Cardiac muscle cell (in vitro differentiated cells and primary cell): ENCODE measurements at regions not wholly inside any gene's neighbourhood (a gene's known extent, or its start where the extent isn't known, plus 50 kb on each side); places are given as distances from the start of the nearest gene placed in this dataset.

Experiments
- DNase-seq, 2 donors: peaks; one replicate each; pipeline versions ENCODE4 v3.0.0 to v3.0.0-alpha.2; 2010 to 2017; ENCODE audit warnings: low read depth in 1 of 2, low spot score in 1 of 2
- H3K27ac ChIP-seq: fragments of 200-600 bp; sonication (generic); 2 replicates; pipeline ENCODE4 v1.5.1; 2016
- H3K27me3 ChIP-seq: fragments of 200-600 bp; sonication (generic); 2 replicates; pipeline ENCODE4 v1.6.0; 2016; ENCODE audit warnings: control low read depth
- H3K36me3 ChIP-seq: fragments of 200-600 bp; sonication (generic); 2 replicates; pipeline ENCODE4 v1.5.1; 2016; ENCODE audit warnings: control low read depth
- H3K4me1 ChIP-seq: fragments of 200-600 bp; sonication (generic); 2 replicates; pipeline ENCODE4 v1.8.1; 2017; ENCODE audit warnings: low read depth, mild to moderate bottlenecking, mixed run types
- H3K4me3 ChIP-seq: fragments of 200-600 bp; sonication (generic); 2 replicates; pipeline ENCODE4 v1.5.1; 2016; ENCODE audit warnings: mild to moderate bottlenecking
- H3K9me3 ChIP-seq: fragments of 200-600 bp; sonication (generic); 2 replicates; pipeline ENCODE4 v1.5.1; 2017; ENCODE audit warnings: low read depth, mild to moderate bottlenecking, control low read depth
- CTCF ChIP-seq: IDR thresholded peaks from 2 replicates; pipeline ENCODE4 v1.5.1; 2012; ENCODE audit warnings: low read depth, mild to moderate bottlenecking, low read length

- Histone ChIP-seq H3K4me1 (no peaks in the 10 kb centered on the region), H3K36me3 (no peaks in the 10 kb centered on the region), H3K27me3 (no peaks in the 10 kb centered on the region), H3K9me3 (no peaks in the 10 kb centered on the region), H3K27ac (no peak overlapping the region), H3K4me3 (no peak overlapping the region)
- no peak for TF ChIP-seq CTCF
- no peak for DNase-seq
These were observed 474.4 kb upstream of the NR5A2 start for GRCh38 chr1:199553104-199553503.

GRCh38 chr1:199561334-199561733, 466.2 kb upstream of the NR5A2 start:
- H3K9me3 ChIP-seq: no peaks in the 10 kb centered on the region
- TF ChIP-seq CTCF: no peak
- no peaks in the 10 kb centered on the region for H3K4me1 ChIP-seq
- no peak for DNase-seq
- no peaks in the 10 kb centered on the region for H3K27me3 ChIP-seq
- no peaks in the 10 kb centered on the region for H3K36me3 ChIP-seq
- H3K27ac ChIP-seq: no peak overlapping the region
- H3K4me3 ChIP-seq: no peak overlapping the region

- no peaks in the 10 kb centered on the region for H3K27me3 ChIP-seq
- H3K9me3 ChIP-seq: no peaks in the 10 kb centered on the region
- H3K4me1 ChIP-seq: no peaks in the 10 kb centered on the region
- no peak overlapping the region for H3K4me3 ChIP-seq
- no peak for TF ChIP-seq CTCF
- DNase-seq: no peak
- no peaks in the 10 kb centered on the region for H3K36me3 ChIP-seq
- no peak overlapping the region for H3K27ac ChIP-seq
These were observed 454.5 kb upstream of the NR5A2 start for GRCh38 chr1:199573047-199573446.

- no peaks in the 10 kb centered on the region for H3K9me3 ChIP-seq
- TF ChIP-seq CTCF: no peak
- H3K4me3 ChIP-seq: no peak overlapping the region
- H3K27ac ChIP-seq: no peak overlapping the region
- no peak for DNase-seq
- H3K27me3 ChIP-seq: no peaks in the 10 kb centered on the region
- no peaks in the 10 kb centered on the region for H3K4me1 ChIP-seq
- no peaks in the 10 kb centered on the region for H3K36me3 ChIP-seq
These were observed 452.6 kb upstream of the NR5A2 start for GRCh38 chr1:199574950-199575349.

GRCh38 chr1:199580300-199580699, 447.2 kb upstream of the NR5A2 start:
- TF ChIP-seq CTCF: no peak
- H3K27me3 ChIP-seq: no peaks in the 10 kb centered on the region
- no peaks in the 10 kb centered on the region for H3K36me3 ChIP-seq
- DNase-seq: no peak
- H3K27ac ChIP-seq: no peak overlapping the region
- H3K4me1 ChIP-seq: no peaks in the 10 kb centered on the region
- no peaks in the 10 kb centered on the region for H3K9me3 ChIP-seq
- H3K4me3 ChIP-seq: no peak overlapping the region

GRCh38 chr1:199585392-199585791, 442.1 kb upstream of the NR5A2 start:
- H3K27ac ChIP-seq: no peak overlapping the region
- H3K27me3 ChIP-seq: no peaks in the 10 kb centered on the region
- no peak overlapping the region for H3K4me3 ChIP-seq
- H3K9me3 ChIP-seq: no peaks in the 10 kb centered on the region
- DNase-seq: no peak
- TF ChIP-seq CTCF: no peak
- H3K36me3 ChIP-seq: no peaks in the 10 kb centered on the region
- H3K4me1 ChIP-seq: no peaks in the 10 kb centered on the region
